T-helper 1 cell (primary cell): ENCODE measurements at regions not wholly inside any gene's neighbourhood (a gene's known extent, or its start where the extent isn't known, plus 50 kb on each side); places are given as distances from the start of the nearest gene placed in this dataset.

ENCODE experiments used
- DNase-seq, 5 donors: peaks; one replicate each; pipeline ENCODE4 v3.0.0-alpha.2; 2012 to 2020

GRCh38 chr1:81695741-81696140 lies 105.0 kb upstream of the ADGRL2 start:
- no peak for DNase-seq

- no peak for DNase-seq
Observed at GRCh38 chr1:81693316-81693715, 107.4 kb upstream of the ADGRL2 start.

GRCh38 chr1:81690676-81691453 lies 109.9 kb upstream of the ADGRL2 start:
- DNase-seq = no peak

- DNase-seq = no peak
Observed at GRCh38 chr1:81689531-81689941, 111.2 kb upstream of the ADGRL2 start.

- DNase-seq = no peak
Observed at GRCh38 chr1:81682490-81682889, 118.2 kb upstream of the ADGRL2 start.

- no peak for DNase-seq
Observed at GRCh38 chr1:81681601-81682266, 119.0 kb upstream of the ADGRL2 start.

- no peak for DNase-seq
Observed at GRCh38 chr1:81681114-81681513, 119.6 kb upstream of the ADGRL2 start.

- DNase-seq = no peak
Observed at GRCh38 chr1:81679942-81680341, 120.8 kb upstream of the ADGRL2 start.

GRCh38 chr1:81678779-81679178 lies 122.0 kb upstream of the ADGRL2 start:
- no peak for DNase-seq

- no peak for DNase-seq
Observed at GRCh38 chr1:81672766-81673165, 128.0 kb upstream of the ADGRL2 start.

GRCh38 chr1:81671038-81671437 lies 129.7 kb upstream of the ADGRL2 start:
- no peak for DNase-seq

GRCh38 chr1:81670286-81670685 lies 130.4 kb upstream of the ADGRL2 start:
- no peak for DNase-seq

- DNase-seq = no peak
Observed at GRCh38 chr1:81666586-81666985, 134.1 kb upstream of the ADGRL2 start.

- no peak for DNase-seq
Observed at GRCh38 chr1:81664341-81664740, 136.4 kb upstream of the ADGRL2 start.

- no peak for DNase-seq
Observed at GRCh38 chr1:81662913-81663526, 137.7 kb upstream of the ADGRL2 start.

- DNase-seq = no peak
Observed at GRCh38 chr1:81660286-81660685, 140.4 kb upstream of the ADGRL2 start.

- DNase-seq = no peak
Observed at GRCh38 chr1:81654657-81655056, 146.1 kb upstream of the ADGRL2 start.

- no peak for DNase-seq
Observed at GRCh38 chr1:81654147-81654546, 146.6 kb upstream of the ADGRL2 start.

GRCh38 chr1:81650776-81651175 lies 150.0 kb upstream of the ADGRL2 start:
- no peak for DNase-seq

GRCh38 chr1:81635816-81636215 lies 164.9 kb upstream of the ADGRL2 start:
- no peak for DNase-seq

GRCh38 chr1:81634294-81634693 lies 166.4 kb upstream of the ADGRL2 start:
- no peak for DNase-seq

GRCh38 chr1:81619156-81619555 lies 181.6 kb upstream of the ADGRL2 start:
- no peak for DNase-seq

GRCh38 chr1:81618376-81618775 lies 182.4 kb upstream of the ADGRL2 start:
- DNase-seq = no peak
